ENCODE measurements at regions not wholly inside any gene's neighbourhood (a gene's known extent, or its start where the extent isn't known, plus 50 kb on each side); places are given as distances from the start of the nearest gene placed in this dataset.

DNA sequence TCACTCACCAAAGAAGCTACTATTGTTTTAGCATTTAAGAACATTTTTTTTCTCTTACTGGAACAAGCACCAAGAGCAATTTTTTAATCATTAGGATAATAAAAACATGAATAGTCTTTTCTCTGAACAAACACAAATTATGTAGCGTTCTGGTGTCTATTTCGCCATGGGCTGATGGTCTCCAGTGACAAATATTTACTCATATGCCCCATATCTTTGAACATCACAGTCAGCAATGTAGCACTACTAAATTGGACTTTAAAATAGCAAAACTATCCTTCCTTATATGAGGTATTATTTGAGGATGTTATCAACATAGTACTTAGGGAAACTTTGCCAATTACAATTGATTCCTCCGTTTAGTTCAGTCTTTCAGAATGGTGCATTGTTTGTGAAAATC is 1326.0 kb upstream of the ZEB2 start:
- Mint-ChIP-seq H3K9me3 (ENCODE audit: insufficient read depth) (no peaks in the 10 kb centered on the region), H3K4me1 (peaks cover 7% of the 10 kb centered on the region), H3K27me3 (no peaks in the 10 kb centered on the region), H3K4me3 (no peak overlapping the region), H3K27ac (no peak overlapping the region)
- Histone ChIP-seq H3K27me3 (replicated peaks in 1 of 4; ENCODE audit: control extremely low read depth in 1 of 4, control insufficient read depth in 3 of 4, insufficient read depth in 4 of 4, low read length in 3 of 4) (no peaks in the 10 kb centered on the region), H3K36me3 (replicated peaks in 1 of 2; ENCODE audit: control extremely low read depth in 1 of 2, control insufficient read depth in 1 of 2, extremely low read depth in 1 of 2, insufficient read depth in 2 of 2, low read length in 1 of 2) (no peaks in the 10 kb centered on the region), H3K27ac (ENCODE audit: low read length in 2 of 2) (no peak overlapping the region), H4K20me1 (ENCODE audit: control insufficient read depth, insufficient read depth, low read length, poor library complexity, severe bottlenecking) (no peaks in the 10 kb centered on the region), H3K9ac (ENCODE audit: low read length) (no peak overlapping the region), H3K4me3 (ENCODE audit: control extremely low read depth in 1 of 5, extremely low read depth in 1 of 5, insufficient read depth in 1 of 5, low read depth in 2 of 5, low read length in 4 of 5) (no peak overlapping the region), H3K79me2 (ENCODE audit: control insufficient read depth, insufficient read depth, low read length) (no peaks in the 10 kb centered on the region), H3K4me1 (ENCODE audit: control insufficient read depth in 2 of 2, insufficient read depth in 2 of 2, low read length in 2 of 2) (peaks cover 0 to 3% of the 10 kb centered on the region in 2 donors), H3K4me2 (replicated peaks; ENCODE audit: low read depth, low read length, poor library complexity, severe bottlenecking) (no peak overlapping the region), H2AFZ (ENCODE audit: insufficient read depth, low read depth, low read length, poor library complexity, severe bottlenecking) (no peak overlapping the region), H3K9me3 (ENCODE audit: control extremely low read depth in 1 of 3, control insufficient read depth in 2 of 3, insufficient read depth in 1 of 3, low read length in 2 of 3) (no peaks in the 10 kb centered on the region)
- ChIA-PET POLR2A (no interaction called here), CTCF (no interaction called here)
- TF ChIP-seq EZH2 (IDR thresholded peaks at IDR 0.05; ENCODE audit: borderline replicate concordance, insufficient read depth, low read depth, low read length, poor library complexity, severe bottlenecking) (no peak), CTCF (IDR thresholded peaks at IDR 0.05) (no peak)
- intact Hi-C loops (cut with micrococcal nuclease) = no loop called here
- DNase-seq = no peak
- ATAC-seq (ENCODE audit: low read depth) = no peak
- 100% methylated on average over 2 of the region's 3 CpGs for WGBS (ENCODE audit: insufficient coverage)

DNA sequence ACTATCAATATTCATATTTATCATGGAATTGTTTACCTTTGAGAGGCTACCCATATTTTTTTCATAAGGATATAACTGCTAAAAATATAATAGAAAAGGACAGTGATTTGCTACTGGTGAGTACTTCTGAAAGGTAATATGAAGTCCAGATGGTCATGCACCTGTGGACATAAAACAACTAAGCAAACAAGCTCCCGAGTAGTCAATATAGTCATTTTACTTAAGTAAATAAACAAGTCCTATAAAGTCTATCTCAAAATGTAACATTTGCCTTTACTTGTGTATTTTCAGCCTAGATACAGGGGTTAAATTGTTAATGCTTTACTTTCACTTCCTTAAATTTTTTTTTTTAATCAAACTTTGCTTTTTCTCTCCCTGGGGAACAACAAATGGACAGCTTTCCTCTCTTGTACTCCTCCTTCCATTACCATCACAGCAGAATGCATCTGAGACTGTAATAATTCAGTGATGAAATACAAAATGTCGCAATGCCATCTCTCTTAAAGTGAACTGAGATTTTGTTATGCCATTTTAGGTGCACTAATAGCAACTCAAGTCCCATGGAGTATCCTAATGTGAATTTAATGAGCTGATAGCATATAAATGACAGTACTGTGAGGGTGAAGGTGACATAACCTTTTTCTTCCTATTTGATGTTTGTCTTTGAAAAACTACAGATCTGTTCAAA is 1325.4 kb upstream of the ZEB2 start:
- peak; percentile 7 for DNase-seq
- no peaks in the 10 kb centered on the region for H3K36me3 ChIP-seq (replicated peaks in 1 of 2; ENCODE audit: control extremely low read depth in 1 of 2, control insufficient read depth in 1 of 2, extremely low read depth in 1 of 2, insufficient read depth in 2 of 2, low read length in 1 of 2)
- H3K27ac Mint-ChIP-seq = no peak overlapping the region
- H3K79me2 ChIP-seq (ENCODE audit: control insufficient read depth, insufficient read depth, low read length) = no peaks in the 10 kb centered on the region
- POLR2A ChIA-PET = no interaction called here
- no peak overlapping the region for H3K9ac ChIP-seq (ENCODE audit: low read length)
- H3K4me1 Mint-ChIP-seq = peaks cover 7% of the 10 kb centered on the region
- H3K9me3 ChIP-seq (ENCODE audit: control extremely low read depth in 1 of 3, control insufficient read depth in 2 of 3, insufficient read depth in 1 of 3, low read length in 2 of 3) = no peaks in the 10 kb centered on the region
- H3K4me2 ChIP-seq (replicated peaks; ENCODE audit: low read depth, low read length, poor library complexity, severe bottlenecking) = no peak overlapping the region
- TF ChIP-seq EZH2 (IDR thresholded peaks at IDR 0.05; ENCODE audit: borderline replicate concordance, insufficient read depth, low read depth, low read length, poor library complexity, severe bottlenecking) = no peak
- no peak for TF ChIP-seq CTCF (IDR thresholded peaks at IDR 0.05)
- no peak overlapping the region for H3K4me3 Mint-ChIP-seq
- H3K27me3 ChIP-seq (replicated peaks in 1 of 4; ENCODE audit: control extremely low read depth in 1 of 4, control insufficient read depth in 3 of 4, insufficient read depth in 4 of 4, low read length in 3 of 4) = no peaks in the 10 kb centered on the region
- H3K4me3 ChIP-seq (ENCODE audit: control extremely low read depth in 1 of 5, extremely low read depth in 1 of 5, insufficient read depth in 1 of 5, low read depth in 2 of 5, low read length in 4 of 5) = no peak overlapping the region
- WGBS (ENCODE audit: insufficient coverage) = no CpG with 5 or more reads among the region's 2 CpGs
- peaks cover 0 to 3% of the 10 kb centered on the region in 2 donors for H3K4me1 ChIP-seq (ENCODE audit: control insufficient read depth in 2 of 2, insufficient read depth in 2 of 2, low read length in 2 of 2)
- H4K20me1 ChIP-seq (ENCODE audit: control insufficient read depth, insufficient read depth, low read length, poor library complexity, severe bottlenecking) = no peaks in the 10 kb centered on the region
- H3K27me3 Mint-ChIP-seq = no peaks in the 10 kb centered on the region
- CTCF ChIA-PET = interaction anchor here (0.5 kb wide), 1 partner anchor 2000 kb away, joined by 5 read pairs; the partner anchor contains the start of gene ACVR2A
- intact Hi-C loops (cut with micrococcal nuclease) = no loop called here
- H3K27ac ChIP-seq (ENCODE audit: low read length in 2 of 2) = no peak overlapping the region
- H2AFZ ChIP-seq (ENCODE audit: insufficient read depth, low read depth, low read length, poor library complexity, severe bottlenecking) = no peak overlapping the region
- no peaks in the 10 kb centered on the region for H3K9me3 Mint-ChIP-seq (ENCODE audit: insufficient read depth)
- ATAC-seq (ENCODE audit: low read depth) = no peak
